Osteoblast (primary cell): ENCODE measurements at regions not wholly inside any gene's neighbourhood (a gene's known extent, or its start where the extent isn't known, plus 50 kb on each side); places are given as distances from the start of the nearest gene placed in this dataset.

Source experiments
- DNase-seq: peaks from one replicate; pipeline ENCODE4 v3.0.0; 2011; ENCODE audit warnings: low spot score, mixed read lengths; ENCODE audit not compliant: insufficient read length; ENCODE audit errors: missing footprints
- H2AFZ ChIP-seq: 2 replicates; pipeline ENCODE4 v1.6.0; 2011; ENCODE audit warnings: mild to moderate bottlenecking, low read length
- H3K27ac ChIP-seq: 2 replicates; pipeline ENCODE4 v1.5.1; 2011; ENCODE audit warnings: mild to moderate bottlenecking, low read depth, low read length, moderate library complexity
- H3K27me3 ChIP-seq: 2 replicates; pipeline ENCODE4 v1.6.0; 2012; ENCODE audit warnings: mild to moderate bottlenecking, control low read depth, inconsistent platforms, low read length, moderate library complexity; ENCODE audit not compliant: insufficient read depth
- H3K36me3 ChIP-seq: 2 replicates; pipeline ENCODE4 v1.5.1; 2011; ENCODE audit warnings: mild to moderate bottlenecking, low read length, control low read depth, moderate library complexity; ENCODE audit not compliant: insufficient read depth
- H3K4me1 ChIP-seq: 2 replicates; pipeline ENCODE4 v1.5.1; 2011; ENCODE audit warnings: mild to moderate bottlenecking, low read length, control low read depth, moderate library complexity; ENCODE audit not compliant: insufficient read depth
- H3K4me2 ChIP-seq: 2 replicates; pipeline ENCODE4 v1.6.0; 2011; ENCODE audit warnings: mild to moderate bottlenecking, low read length; ENCODE audit not compliant: insufficient read depth
- H3K4me3 ChIP-seq: fragments of 200-600 bp; sonication (generic); 3 replicates; pipeline ENCODE4 v1.5.1; 2012; ENCODE audit warnings: mild to moderate bottlenecking, low read length, inconsistent platforms; ENCODE audit not compliant: insufficient read depth
- H3K79me2 ChIP-seq: 2 replicates; pipeline ENCODE4 v1.6.0; 2012; ENCODE audit warnings: mild to moderate bottlenecking, low read length, control low read depth, inconsistent platforms; ENCODE audit not compliant: insufficient read depth
- H3K9me3 ChIP-seq: 2 replicates; pipeline ENCODE4 v1.5.1; 2011; ENCODE audit warnings: low read depth, low read length, control low read depth
- H4K20me1 ChIP-seq: 2 replicates; pipeline ENCODE4 v1.6.0; 2012; ENCODE audit warnings: mild to moderate bottlenecking, low read length, control low read depth; ENCODE audit not compliant: insufficient read depth
- CTCF ChIP-seq: IDR thresholded peaks from 2 replicates; pipeline ENCODE4 v1.5.1; 2011; ENCODE audit warnings: mild to moderate bottlenecking, low read depth, low read length, moderate library complexity; ENCODE audit errors: extremely low read depth

GRCh38 chr11:33594188-33594587 is 106.4 kb downstream of the C11orf91 start:
- no peak for TF ChIP-seq CTCF
- Histone ChIP-seq H3K4me3 (no peak overlapping the region), H3K27me3 (no peaks in the 10 kb centered on the region), H3K4me1 (no peaks in the 10 kb centered on the region), H4K20me1 (no peaks in the 10 kb centered on the region), H2AFZ (no peak overlapping the region), H3K27ac (no peak overlapping the region), H3K36me3 (no peaks in the 10 kb centered on the region), H3K4me2 (no peak overlapping the region), H3K9me3 (peaks cover 5% of the 10 kb centered on the region), H3K79me2 (no peaks in the 10 kb centered on the region)
- no peak for DNase-seq

- Histone ChIP-seq H3K79me2 (no peaks in the 10 kb centered on the region), H3K4me2 (no peak overlapping the region), H3K4me1 (no peaks in the 10 kb centered on the region), H3K36me3 (no peaks in the 10 kb centered on the region), H3K27me3 (no peaks in the 10 kb centered on the region), H3K27ac (no peak overlapping the region), H2AFZ (no peak overlapping the region), H4K20me1 (no peaks in the 10 kb centered on the region), H3K4me3 (no peak overlapping the region), H3K9me3 (peaks cover 2% of the 10 kb centered on the region)
- DNase-seq, result no peak
- TF ChIP-seq CTCF, result no peak
Observed at GRCh38 chr11:33590441-33590840, 110.2 kb downstream of the C11orf91 start.

GRCh38 chr11:33588056-33588455 is 112.6 kb downstream of the C11orf91 start:
- H3K27me3 ChIP-seq, result no peaks in the 10 kb centered on the region
- no peak overlapping the region for H3K4me3 ChIP-seq
- H3K27ac ChIP-seq, result no peak overlapping the region
- peaks cover 3% of the 10 kb centered on the region for H3K36me3 ChIP-seq
- H2AFZ ChIP-seq, result no peak overlapping the region
- no peak for DNase-seq
- H3K4me2 ChIP-seq, result no peak overlapping the region
- H4K20me1 ChIP-seq, result no peaks in the 10 kb centered on the region
- TF ChIP-seq CTCF, result no peak
- no peaks in the 10 kb centered on the region for H3K4me1 ChIP-seq
- H3K9me3 ChIP-seq, result no peaks in the 10 kb centered on the region
- no peaks in the 10 kb centered on the region for H3K79me2 ChIP-seq

GRCh38 chr11:33585586-33586209 is 114.9 kb downstream of the C11orf91 start:
- Histone ChIP-seq H3K79me2 (no peaks in the 10 kb centered on the region), H4K20me1 (no peaks in the 10 kb centered on the region), H3K4me2 (no peak overlapping the region), H3K9me3 (no peaks in the 10 kb centered on the region), H3K4me3 (no peak overlapping the region), H2AFZ (no peak overlapping the region), H3K27me3 (no peaks in the 10 kb centered on the region), H3K4me1 (no peaks in the 10 kb centered on the region), H3K27ac (no peak overlapping the region), H3K36me3 (peaks cover 3% of the 10 kb centered on the region)
- no peak for DNase-seq
- TF ChIP-seq CTCF, result no peak
